Hematopoietic multipotent progenitor cell treated with erythropoietin and hydrocortisone succinate and interleukin-3 and kit ligand, for 17 days (in vitro differentiated cells): ENCODE measurements at regions not wholly inside any gene's neighbourhood (a gene's known extent, or its start where the extent isn't known, plus 50 kb on each side); places are given as distances from the start of the nearest gene placed in this dataset.
"Not testable (repeated sequence)": the region's sequence is repeated elsewhere in the genome, so short reads cannot be mapped to it uniquely, and the experiment has no call there.

ENCODE experiments used
- DNase-seq: peaks from one replicate; pipeline ENCODE4 v3.0.0-alpha.2; 2015; ENCODE audit warnings: low spot score

DNA sequence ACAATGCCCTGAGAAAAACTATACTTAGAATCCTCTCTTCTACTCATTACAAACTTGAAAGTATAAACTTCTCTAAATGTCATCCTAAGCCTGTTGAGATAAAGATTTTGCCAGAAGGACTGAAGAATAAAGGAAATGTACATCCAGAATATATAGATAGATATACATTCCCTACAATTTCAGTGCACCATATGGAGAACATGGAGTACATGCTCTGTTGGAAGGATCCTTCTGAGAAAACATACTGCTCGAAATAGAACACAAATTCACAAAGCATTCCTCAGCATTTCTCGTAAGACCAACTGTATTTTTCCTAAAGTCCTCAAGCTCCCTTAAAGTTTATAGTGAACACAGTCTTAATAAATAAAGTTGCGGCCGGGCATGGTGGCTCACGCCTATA, 69.7 kb upstream of the RASA1 start:
- no peak for DNase-seq

DNA sequence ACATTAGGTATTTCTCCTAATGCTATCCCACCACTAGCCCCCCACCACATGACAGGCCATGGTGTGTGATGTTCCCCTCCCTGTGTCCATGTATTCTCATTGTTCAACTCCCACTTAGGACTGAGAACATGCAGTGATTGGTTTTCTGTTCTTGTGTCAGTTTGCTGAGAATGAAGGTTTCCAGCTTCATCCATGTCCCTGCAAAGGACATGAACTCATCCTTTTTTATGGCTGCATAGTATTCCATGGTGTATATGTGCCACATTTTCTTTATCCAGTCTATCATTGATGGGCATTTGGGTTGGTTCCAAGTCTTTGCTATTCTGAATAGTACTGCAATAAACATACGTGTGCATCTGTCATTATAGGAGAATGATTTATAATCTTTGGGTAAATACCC, 68.4 kb upstream of the RASA1 start:
- DNase-seq: not testable (repeated sequence)

DNA sequence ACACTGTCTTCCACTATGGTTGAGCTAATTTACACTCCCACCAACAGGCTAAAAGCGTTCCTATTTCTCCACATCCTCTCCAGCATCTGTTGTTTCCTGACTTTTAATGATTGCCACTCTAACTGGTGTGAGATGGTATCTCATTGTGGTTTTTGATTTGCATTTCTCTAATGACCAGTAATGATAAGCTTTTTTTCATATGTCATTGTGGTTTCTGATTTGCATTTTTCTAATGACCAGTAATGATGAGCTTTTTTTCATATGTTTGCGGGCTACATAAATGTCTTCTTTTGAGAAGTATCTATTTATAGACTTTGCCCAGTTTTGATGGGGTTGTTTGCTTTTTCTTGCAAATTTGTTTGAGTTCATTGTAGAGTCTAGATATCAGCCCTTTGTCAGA, 68.0 kb upstream of the RASA1 start:
- not testable (repeated sequence) for DNase-seq

DNA sequence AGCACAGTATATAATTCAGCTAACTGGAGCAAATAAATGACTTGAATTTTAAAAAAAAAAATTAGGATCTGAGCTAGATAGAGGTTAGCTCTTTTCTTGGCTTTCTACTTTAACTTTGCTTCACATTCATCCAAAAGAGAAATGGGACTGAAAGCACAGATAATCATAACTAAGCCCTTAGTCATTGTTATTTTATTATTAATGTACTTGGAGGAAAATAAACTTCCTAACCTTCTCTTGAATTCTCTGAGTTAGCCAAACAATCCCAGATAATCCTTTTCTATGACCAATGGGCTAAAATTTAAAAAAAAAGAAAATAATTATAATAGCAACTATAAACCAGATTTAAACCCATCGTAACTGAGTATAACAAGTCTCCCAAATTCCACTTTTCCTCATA, 57.6 kb upstream of the RASA1 start:
- DNase-seq: no peak

DNA sequence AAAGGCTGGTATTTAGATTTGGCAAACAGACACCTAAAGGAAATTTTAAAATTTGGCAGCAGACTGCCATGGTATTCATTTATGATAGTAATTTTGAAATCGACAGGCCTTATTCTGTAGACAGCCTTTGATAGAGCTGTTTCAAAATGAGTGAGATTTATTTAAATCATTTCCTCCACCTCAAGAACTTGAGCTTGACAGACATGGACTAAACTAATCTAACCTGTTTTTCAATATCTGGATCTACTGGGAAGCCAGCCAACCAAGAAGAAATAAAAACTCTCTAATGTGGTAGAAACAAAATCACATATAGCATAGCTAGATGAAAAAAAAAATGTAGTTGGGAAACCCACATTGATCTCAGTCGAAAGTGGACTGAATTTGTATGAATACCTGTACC, 56.9 kb upstream of the RASA1 start:
- DNase-seq: no peak

DNA sequence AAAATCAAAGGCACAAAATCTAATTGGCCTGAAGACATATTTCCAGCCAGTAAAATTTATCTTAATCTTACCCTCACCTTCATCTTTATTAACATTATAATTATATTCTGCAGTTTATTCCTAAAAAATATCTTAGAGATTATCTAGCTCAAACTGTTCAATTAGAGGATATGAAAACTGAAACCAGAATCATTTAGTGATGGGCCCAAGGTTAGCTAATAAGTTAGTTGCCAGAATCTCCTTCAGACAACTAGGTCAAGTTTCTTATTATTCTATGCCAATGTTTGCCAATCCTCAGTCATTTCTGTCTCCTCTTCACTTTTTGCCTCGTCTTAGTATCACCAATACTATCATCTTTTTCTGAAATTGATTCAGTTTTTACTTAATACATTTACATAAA, 56.0 kb upstream of the RASA1 start:
- no peak for DNase-seq

DNA sequence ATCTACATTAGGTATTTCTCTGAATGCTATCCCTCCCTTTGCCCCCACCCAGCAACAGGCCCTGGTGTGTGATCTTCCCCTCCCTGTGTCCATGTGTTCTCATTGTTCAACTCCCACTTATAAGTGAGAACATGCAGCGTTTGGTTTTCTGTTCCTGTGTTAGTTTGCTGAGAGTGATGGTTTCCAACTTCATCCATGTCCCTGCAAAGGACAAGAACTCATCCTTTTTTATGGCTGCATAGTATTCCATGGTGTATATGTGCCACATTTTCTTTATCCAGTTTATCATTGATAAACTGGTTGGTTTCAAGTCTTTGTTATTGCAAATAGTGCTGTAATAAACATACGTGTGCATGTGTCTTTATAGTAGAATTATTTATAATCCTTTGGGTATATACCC, 55.5 kb upstream of the RASA1 start:
- DNase-seq: not testable (repeated sequence)

DNA sequence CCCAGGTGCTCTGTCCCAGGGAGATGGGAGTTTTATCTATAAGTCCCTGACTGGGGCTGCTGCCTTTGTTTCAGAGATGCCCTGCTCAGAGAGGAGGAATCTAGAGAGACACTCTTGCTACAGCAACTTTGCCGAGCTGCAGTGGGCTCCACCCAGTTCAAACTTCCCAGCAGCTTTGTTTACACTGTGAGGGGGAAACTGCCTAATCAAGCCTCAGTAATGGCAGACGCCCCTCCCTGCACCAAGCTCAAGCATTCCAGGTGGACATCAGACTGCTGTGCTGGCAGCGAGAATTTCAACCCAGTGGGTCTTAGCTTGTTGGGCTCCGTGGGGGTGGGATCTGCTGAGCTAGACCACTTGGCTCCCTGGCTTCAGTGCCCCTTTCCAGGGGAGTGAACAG, 50.2 kb upstream of the RASA1 start:
- not testable (repeated sequence) for DNase-seq
